ENCODE measurements at regions not wholly inside any gene's neighbourhood (a gene's known extent, or its start where the extent isn't known, plus 50 kb on each side); places are given as distances from the start of the nearest gene placed in this dataset.

- no peak overlapping the region for H2AK5ac ChIP-seq (ENCODE audit: low read length)
- H3K79me1 ChIP-seq (ENCODE audit: low read length), result no peaks in the 10 kb centered on the region
- no peak overlapping the region for H3K4me3 ChIP-seq (ENCODE audit: low read depth, low read length)
- no peak overlapping the region for H2BK120ac ChIP-seq (ENCODE audit: insufficient read depth, low read length, poor library complexity)
- no peak overlapping the region for H4K8ac ChIP-seq (ENCODE audit: low read depth, low read length)
- H3K27me3 ChIP-seq (ENCODE audit: insufficient read depth, low read length), result no peaks in the 10 kb centered on the region
- H3K23ac ChIP-seq (ENCODE audit: low read length), result no peak overlapping the region
- no CpG with 5 or more reads among the region's 1 CpG for WGBS (ENCODE audit: extremely low coverage, insufficient coverage, insufficient read length)
- H3K36me3 ChIP-seq (ENCODE audit: control insufficient read depth in 1 of 2, insufficient read depth in 2 of 2, low read length in 2 of 2), result no peaks in the 10 kb centered on the region
- no peak overlapping the region for H3K14ac ChIP-seq (ENCODE audit: low read length)
- peaks cover 0 to 3% of the 10 kb centered on the region in 2 experiments for H3K4me1 ChIP-seq (ENCODE audit: control insufficient read depth in 1 of 2, insufficient read depth in 2 of 2, low read length in 2 of 2)
- no peak overlapping the region for H2BK5ac ChIP-seq (ENCODE audit: low read depth, low read length, poor library complexity)
- no peak for DNase-seq
- no peak overlapping the region for H2BK12ac ChIP-seq (ENCODE audit: low read length)
- H3K79me2 ChIP-seq (ENCODE audit: control insufficient read depth, insufficient read depth, low read length, poor library complexity), result no peaks in the 10 kb centered on the region
- H3K4ac ChIP-seq (ENCODE audit: low read depth, low read length), result no peak overlapping the region
- H3K9me3 ChIP-seq (ENCODE audit: insufficient read depth, low read depth, low read length), result no peaks in the 10 kb centered on the region
- H2AFZ ChIP-seq (ENCODE audit: insufficient read depth, low read length, poor library complexity), result no peak overlapping the region
- H3K9ac ChIP-seq (ENCODE audit: low read length), result no peak overlapping the region
- H3K4me2 ChIP-seq (ENCODE audit: low read length), result no peak overlapping the region
- no peak overlapping the region for H3K27ac ChIP-seq (ENCODE audit: low read depth, low read length)
- no peak overlapping the region for H4K12ac ChIP-seq (ENCODE audit: low read depth, low read length)
- H4K91ac ChIP-seq (ENCODE audit: low read depth, low read length), result no peak overlapping the region
- H3K18ac ChIP-seq (ENCODE audit: low read length), result no peak overlapping the region
Observed at GRCh38 chr1:188432427-188432826, 1603.7 kb downstream of the PLA2G4A start.

- Histone ChIP-seq H3K9me3 (ENCODE audit: insufficient read depth, low read depth, low read length) (no peaks in the 10 kb centered on the region), H3K23ac (ENCODE audit: low read length) (no peak overlapping the region), H3K4me3 (ENCODE audit: low read depth, low read length) (no peak overlapping the region), H4K12ac (ENCODE audit: low read depth, low read length) (no peak overlapping the region), H2BK120ac (ENCODE audit: insufficient read depth, low read length, poor library complexity) (no peak overlapping the region), H3K18ac (ENCODE audit: low read length) (no peak overlapping the region), H3K79me2 (ENCODE audit: control insufficient read depth, insufficient read depth, low read length, poor library complexity) (no peaks in the 10 kb centered on the region), H4K8ac (ENCODE audit: low read depth, low read length) (no peak overlapping the region), H3K79me1 (ENCODE audit: low read length) (no peaks in the 10 kb centered on the region), H2BK12ac (ENCODE audit: low read length) (no peak overlapping the region), H4K91ac (ENCODE audit: low read depth, low read length) (no peak overlapping the region), H3K27me3 (ENCODE audit: insufficient read depth, low read length) (no peaks in the 10 kb centered on the region), H2AK5ac (ENCODE audit: low read length) (no peak overlapping the region), H3K36me3 (ENCODE audit: control insufficient read depth in 1 of 2, insufficient read depth in 2 of 2, low read length in 2 of 2) (no peaks in the 10 kb centered on the region), H2BK5ac (ENCODE audit: low read depth, low read length, poor library complexity) (no peak overlapping the region), H2AFZ (ENCODE audit: insufficient read depth, low read length, poor library complexity) (no peak overlapping the region), H3K4ac (ENCODE audit: low read depth, low read length) (no peak overlapping the region), H3K27ac (ENCODE audit: low read depth, low read length) (no peak overlapping the region), H3K4me1 (ENCODE audit: control insufficient read depth in 1 of 2, insufficient read depth in 2 of 2, low read length in 2 of 2) (peaks cover 0 to 3% of the 10 kb centered on the region in 2 experiments), H3K4me2 (ENCODE audit: low read length) (no peak overlapping the region), H3K9ac (ENCODE audit: low read length) (no peak overlapping the region), H3K14ac (ENCODE audit: low read length) (no peak overlapping the region)
- DNase-seq, result peak; percentile 0 to 74
- WGBS (ENCODE audit: extremely low coverage, insufficient coverage, insufficient read length), result no CpG with 5 or more reads among the region's 2 CpGs
Observed at GRCh38 chr1:188433425-188433824, 1604.7 kb downstream of the PLA2G4A start.

GRCh38 chr1:188444526-188444925, 1615.8 kb downstream of the PLA2G4A start:
- no peak overlapping the region for H4K12ac ChIP-seq (ENCODE audit: low read depth, low read length)
- H4K8ac ChIP-seq (ENCODE audit: low read depth, low read length), result no peak overlapping the region
- H3K4me1 ChIP-seq (ENCODE audit: control insufficient read depth in 1 of 2, insufficient read depth in 2 of 2, low read length in 2 of 2), result no peaks in the 10 kb centered on the region
- H3K4me3 ChIP-seq (ENCODE audit: low read depth, low read length), result no peak overlapping the region
- H3K4ac ChIP-seq (ENCODE audit: low read depth, low read length), result no peak overlapping the region
- no peak overlapping the region for H4K91ac ChIP-seq (ENCODE audit: low read depth, low read length)
- H3K23ac ChIP-seq (ENCODE audit: low read length), result no peak overlapping the region
- no peak for DNase-seq
- H3K14ac ChIP-seq (ENCODE audit: low read length), result no peak overlapping the region
- no peak overlapping the region for H2BK120ac ChIP-seq (ENCODE audit: insufficient read depth, low read length, poor library complexity)
- H3K9me3 ChIP-seq (ENCODE audit: insufficient read depth, low read depth, low read length), result no peaks in the 10 kb centered on the region
- no peak overlapping the region for H3K27ac ChIP-seq (ENCODE audit: low read depth, low read length)
- no peak overlapping the region for H3K9ac ChIP-seq (ENCODE audit: low read length)
- H3K79me2 ChIP-seq (ENCODE audit: control insufficient read depth, insufficient read depth, low read length, poor library complexity), result no peaks in the 10 kb centered on the region
- no peaks in the 10 kb centered on the region for H3K79me1 ChIP-seq (ENCODE audit: low read length)
- no peak overlapping the region for H3K4me2 ChIP-seq (ENCODE audit: low read length)
- no peak overlapping the region for H2AK5ac ChIP-seq (ENCODE audit: low read length)
- H3K36me3 ChIP-seq (ENCODE audit: control insufficient read depth in 1 of 2, insufficient read depth in 2 of 2, low read length in 2 of 2), result no peaks in the 10 kb centered on the region
- no peaks in the 10 kb centered on the region for H3K27me3 ChIP-seq (ENCODE audit: insufficient read depth, low read length)
- no peak overlapping the region for H3K18ac ChIP-seq (ENCODE audit: low read length)
- H2AFZ ChIP-seq (ENCODE audit: insufficient read depth, low read length, poor library complexity), result no peak overlapping the region
- no peak overlapping the region for H2BK5ac ChIP-seq (ENCODE audit: low read depth, low read length, poor library complexity)
- no CpG with 5 or more reads among the region's 3 CpGs for WGBS (ENCODE audit: extremely low coverage, insufficient coverage, insufficient read length)
- no peak overlapping the region for H2BK12ac ChIP-seq (ENCODE audit: low read length)

GRCh38 chr1:188462837-188463236, 1634.1 kb downstream of the PLA2G4A start:
- Histone ChIP-seq H4K12ac (ENCODE audit: low read depth, low read length) (no peak overlapping the region), H3K4ac (ENCODE audit: low read depth, low read length) (no peak overlapping the region), H3K27ac (ENCODE audit: low read depth, low read length) (no peak overlapping the region), H4K8ac (ENCODE audit: low read depth, low read length) (no peak overlapping the region), H3K36me3 (ENCODE audit: control insufficient read depth in 1 of 2, insufficient read depth in 2 of 2, low read length in 2 of 2) (no peaks in the 10 kb centered on the region), H3K4me2 (ENCODE audit: low read length) (no peak overlapping the region), H3K9ac (ENCODE audit: low read length) (no peak overlapping the region), H2BK12ac (ENCODE audit: low read length) (no peak overlapping the region), H3K9me3 (ENCODE audit: insufficient read depth, low read depth, low read length) (no peaks in the 10 kb centered on the region), H3K18ac (ENCODE audit: low read length) (no peak overlapping the region), H3K4me1 (ENCODE audit: control insufficient read depth in 1 of 2, insufficient read depth in 2 of 2, low read length in 2 of 2) (no peaks in the 10 kb centered on the region), H3K23ac (ENCODE audit: low read length) (no peak overlapping the region), H2BK120ac (ENCODE audit: insufficient read depth, low read length, poor library complexity) (no peak overlapping the region), H4K91ac (ENCODE audit: low read depth, low read length) (no peak overlapping the region), H3K79me2 (ENCODE audit: control insufficient read depth, insufficient read depth, low read length, poor library complexity) (no peaks in the 10 kb centered on the region), H2AFZ (ENCODE audit: insufficient read depth, low read length, poor library complexity) (no peak overlapping the region), H3K14ac (ENCODE audit: low read length) (no peak overlapping the region), H3K4me3 (ENCODE audit: low read depth, low read length) (no peak overlapping the region), H2BK5ac (ENCODE audit: low read depth, low read length, poor library complexity) (no peak overlapping the region), H3K79me1 (ENCODE audit: low read length) (no peaks in the 10 kb centered on the region), H3K27me3 (ENCODE audit: insufficient read depth, low read length) (no peaks in the 10 kb centered on the region), H2AK5ac (ENCODE audit: low read length) (no peak overlapping the region)
- DNase-seq, result no peak

All from trophoblast cell (in vitro differentiated cells and primary cell).